Ectodermal cell (in vitro differentiated cells): ENCODE measurements at regions not wholly inside any gene's neighbourhood (a gene's known extent, or its start where the extent isn't known, plus 50 kb on each side); places are given as distances from the start of the nearest gene placed in this dataset.

Source experiments
- H3K27ac ChIP-seq: 2 replicates; pipeline ENCODE4 v1.7.0; 2013; ENCODE audit warnings: mild to moderate bottlenecking, low read depth, low read length; ENCODE audit not compliant: insufficient read depth, poor library complexity, severe bottlenecking
- H3K27me3 ChIP-seq: 2 replicates; pipeline ENCODE4 v1.7.0; 2013; ENCODE audit warnings: mild to moderate bottlenecking, low read length; ENCODE audit not compliant: insufficient read depth, control insufficient read depth, poor library complexity, severe bottlenecking
- H3K36me3 ChIP-seq: one replicate; pipeline ENCODE4 v1.7.0; 2013; ENCODE audit warnings: low read length; ENCODE audit not compliant: control insufficient read depth, insufficient read depth
- H3K4me1 ChIP-seq: one replicate; pipeline ENCODE4 v1.7.0; 2013; ENCODE audit warnings: low read length; ENCODE audit not compliant: control insufficient read depth, insufficient read depth
- H3K4me3 ChIP-seq: 2 replicates; pipeline ENCODE4 v1.7.0; 2013; ENCODE audit warnings: low read depth, low read length, control low read depth; ENCODE audit not compliant: insufficient read depth
- H3K9me3 ChIP-seq: 2 replicates; pipeline ENCODE4 v1.7.0; 2013; ENCODE audit warnings: mild to moderate bottlenecking, low read length, moderate library complexity; ENCODE audit not compliant: control insufficient read depth
- WGBS, 2 experiments: methylation state at CpG; one replicate each; pipeline ENCODE4 v1.1.7; 2013; ENCODE audit warnings: missing lambda C conversion rate in 2 of 2; 5-methylcytosine and 5-hydroxymethylcytosine counted together

DNA sequence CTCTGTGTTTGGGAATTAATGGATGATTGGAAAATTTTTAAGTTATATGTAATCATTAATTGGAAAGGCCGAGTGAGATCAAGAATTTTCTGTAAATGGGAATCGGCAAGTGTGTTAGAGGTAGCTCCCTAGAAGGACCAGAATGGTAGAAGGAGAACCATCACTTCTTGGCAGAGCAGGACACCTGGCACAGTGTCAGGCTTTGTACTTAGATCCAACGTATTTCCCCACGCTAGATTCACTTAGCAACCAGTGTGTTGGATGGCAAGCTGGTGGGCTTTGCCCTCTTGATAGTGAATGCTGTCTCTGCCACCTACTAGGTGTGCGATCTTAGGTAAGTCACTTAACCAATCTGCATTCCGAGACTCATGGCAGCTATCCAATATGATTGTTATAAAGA, 107.8 kb upstream of the ZNF438 start:
- 96 to 97% methylated on average over 5 to 6 of the region's 6 CpGs for WGBS, 2 experiments
- H3K27ac ChIP-seq = no peak overlapping the region
- H3K4me1 ChIP-seq = peaks cover 24% of the 10 kb centered on the region

GRCh38 chr10:31140716-31141115, 109.1 kb upstream of the ZNF438 start:
- H3K36me3 ChIP-seq = no peaks in the 10 kb centered on the region
- H3K4me1 ChIP-seq = peaks cover 12% of the 10 kb centered on the region
- no peaks in the 10 kb centered on the region for H3K27me3 ChIP-seq
- 92 to 94% methylated on average over 1 of the region's 1 CpG for WGBS, 2 experiments
- no peak overlapping the region for H3K27ac ChIP-seq
- H3K4me3 ChIP-seq = no peak overlapping the region
- no peaks in the 10 kb centered on the region for H3K9me3 ChIP-seq

More for the DNA sequence above, 107.8 kb upstream of the ZNF438 start:
- Histone ChIP-seq H3K9me3 (no peaks in the 10 kb centered on the region), H3K27me3 (no peaks in the 10 kb centered on the region), H3K36me3 (no peaks in the 10 kb centered on the region), H3K4me3 (no peak overlapping the region)

DNA sequence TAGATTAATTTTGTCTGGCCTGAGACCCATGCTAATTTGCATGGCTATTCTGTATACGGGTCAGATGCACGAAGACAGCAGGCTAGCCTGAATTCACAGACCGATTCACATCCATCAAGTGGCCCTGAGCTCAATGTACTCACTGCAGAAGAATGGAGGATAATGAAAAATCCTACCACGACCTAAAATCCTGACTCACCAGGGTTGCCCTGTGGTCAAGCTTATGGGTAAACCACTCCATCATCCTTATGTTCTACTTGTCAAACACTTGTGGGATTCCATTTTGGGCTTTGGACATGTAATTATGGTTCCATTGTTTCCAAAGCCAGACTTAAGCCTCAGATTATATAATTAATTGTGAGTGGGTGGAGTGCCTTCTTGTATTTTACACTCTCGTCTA, 110.4 kb upstream of the ZNF438 start:
- H3K27ac ChIP-seq = no peak overlapping the region
- H3K27me3 ChIP-seq = no peaks in the 10 kb centered on the region
- H3K36me3 ChIP-seq = no peaks in the 10 kb centered on the region
- H3K9me3 ChIP-seq = no peaks in the 10 kb centered on the region
- no peak overlapping the region for H3K4me3 ChIP-seq
- WGBS, 2 experiments = 74 to 82% methylated on average over 4 to 5 of the region's 5 CpGs
- peaks cover 12% of the 10 kb centered on the region for H3K4me1 ChIP-seq

GRCh38 chr10:31143331-31143935, 111.8 kb upstream of the ZNF438 start:
- WGBS, 2 experiments = 89% methylated on average over 5 of the region's 5 CpGs
- Histone ChIP-seq H3K4me1 (peaks cover 12% of the 10 kb centered on the region), H3K9me3 (no peaks in the 10 kb centered on the region), H3K4me3 (no peak overlapping the region), H3K27ac (peak overlapping the region; percentile 19), H3K36me3 (no peaks in the 10 kb centered on the region), H3K27me3 (no peaks in the 10 kb centered on the region)

- H3K36me3 ChIP-seq = no peaks in the 10 kb centered on the region
- no peak overlapping the region for H3K27ac ChIP-seq
- H3K27me3 ChIP-seq = no peaks in the 10 kb centered on the region
- H3K4me3 ChIP-seq = no peak overlapping the region
- 80 to 84% methylated on average over 5 of the region's 5 CpGs for WGBS, 2 experiments
- H3K9me3 ChIP-seq = no peaks in the 10 kb centered on the region
- peaks cover 8% of the 10 kb centered on the region for H3K4me1 ChIP-seq
These were observed 114.3 kb upstream of the ZNF438 start for GRCh38 chr10:31145986-31146385.

DNA sequence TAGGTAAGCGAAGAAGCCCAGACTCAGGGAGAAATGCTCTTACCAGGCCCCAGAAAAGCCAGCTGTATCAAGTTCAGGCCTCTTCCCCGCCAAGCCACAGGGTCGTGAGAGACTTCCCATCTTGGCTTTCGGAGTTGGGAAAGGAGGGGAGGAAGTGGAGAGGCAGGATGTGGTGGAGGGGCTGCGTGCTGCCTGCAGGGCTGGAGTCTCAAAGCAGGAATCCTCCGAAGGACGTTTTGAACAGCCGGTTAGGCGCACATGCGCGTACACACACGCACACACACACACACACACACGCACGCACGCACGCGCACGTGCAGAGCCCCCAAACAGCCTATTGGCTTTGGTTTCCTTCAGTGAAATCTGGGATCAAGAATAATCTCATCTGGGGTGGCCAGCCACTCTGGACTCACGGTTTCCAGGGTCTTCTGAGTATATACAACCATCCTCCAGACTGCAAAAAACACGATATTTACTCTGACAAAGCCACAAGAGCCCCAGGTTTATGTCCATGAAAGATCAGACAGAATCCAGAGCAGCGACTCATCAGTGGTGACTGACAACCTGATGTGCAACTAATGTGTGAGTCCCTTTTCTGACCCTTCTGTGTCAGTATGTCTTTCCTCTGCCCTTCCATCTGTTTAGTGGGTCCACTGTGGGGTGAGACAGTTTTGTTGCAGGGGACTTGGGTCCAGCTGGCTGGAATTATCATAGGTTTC, 115.0 kb upstream of the ZNF438 start:
- WGBS, 2 experiments = 78 to 80% methylated on average over 21 of the region's 21 CpGs
- Histone ChIP-seq H3K4me3 (no peak overlapping the region), H3K27ac (no peak overlapping the region), H3K9me3 (no peaks in the 10 kb centered on the region), H3K27me3 (no peaks in the 10 kb centered on the region), H3K4me1 (peaks cover 8% of the 10 kb centered on the region), H3K36me3 (no peaks in the 10 kb centered on the region)

- Histone ChIP-seq H3K9me3 (no peaks in the 10 kb centered on the region), H3K4me3 (no peak overlapping the region), H3K36me3 (no peaks in the 10 kb centered on the region), H3K4me1 (peaks cover 8% of the 10 kb centered on the region), H3K27me3 (no peaks in the 10 kb centered on the region), H3K27ac (no peak overlapping the region)
- 87 to 91% methylated on average over 2 of the region's 2 CpGs for WGBS, 2 experiments
These were observed 115.5 kb upstream of the ZNF438 start for GRCh38 chr10:31147210-31147608.

DNA sequence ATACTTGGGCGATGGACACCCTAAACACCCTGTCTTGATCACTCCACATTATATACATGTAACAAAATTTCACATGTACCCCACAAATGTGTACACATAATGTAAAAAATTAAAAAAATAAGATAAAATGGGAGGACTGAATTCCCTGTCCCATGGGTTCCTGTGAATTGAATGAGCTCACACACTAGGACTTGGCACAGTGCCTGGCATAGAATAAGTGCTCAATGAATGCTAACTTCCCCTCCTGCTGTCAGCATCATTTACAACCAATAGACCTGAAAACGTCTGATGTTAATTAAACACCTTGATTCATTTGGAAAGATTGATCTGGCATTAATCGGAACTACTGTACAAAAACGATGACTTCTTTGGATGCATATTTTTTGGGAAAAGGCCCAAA, 117.3 kb upstream of the ZNF438 start:
- whole genome bisulfite sequencing, 2 experiments = 90 to 91% methylated on average over 3 of the region's 4 CpGs
- Histone ChIP-seq H3K9me3 (no peaks in the 10 kb centered on the region), H3K27ac (no peak overlapping the region), H3K4me1 (peaks cover 4% of the 10 kb centered on the region), H3K36me3 (no peaks in the 10 kb centered on the region), H3K27me3 (no peaks in the 10 kb centered on the region), H3K4me3 (no peak overlapping the region)

- no peaks in the 10 kb centered on the region for H3K9me3 ChIP-seq
- H3K4me1 ChIP-seq = no peaks in the 10 kb centered on the region
- no peaks in the 10 kb centered on the region for H3K36me3 ChIP-seq
- no peak overlapping the region for H3K27ac ChIP-seq
- no peaks in the 10 kb centered on the region for H3K27me3 ChIP-seq
- 88 to 91% methylated on average over 8 of the region's 8 CpGs for WGBS, 2 experiments
- no peak overlapping the region for H3K4me3 ChIP-seq
These were observed 118.3 kb upstream of the ZNF438 start for GRCh38 chr10:31149835-31150512.

DNA sequence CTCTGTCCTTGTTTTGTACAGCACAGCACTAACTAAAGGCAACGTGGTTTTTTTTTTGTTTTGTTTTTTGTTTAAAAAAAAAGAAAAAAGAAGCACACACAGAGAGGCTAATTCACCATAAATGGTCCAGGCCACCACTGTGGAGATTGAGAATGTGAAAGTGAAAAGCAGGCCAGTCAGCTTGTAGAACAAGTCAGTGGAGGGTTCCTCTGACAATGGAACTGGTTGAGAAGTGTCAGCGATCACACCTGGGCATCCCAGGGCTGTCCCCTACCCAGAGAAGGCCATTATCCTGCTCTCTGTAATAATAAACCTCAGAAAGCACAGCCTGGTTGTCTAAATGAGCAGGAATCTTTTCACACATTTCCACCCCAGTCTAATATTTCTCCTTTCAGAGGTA, 119.6 kb upstream of the ZNF438 start:
- Histone ChIP-seq H3K4me1 (no peaks in the 10 kb centered on the region), H3K27me3 (no peaks in the 10 kb centered on the region), H3K36me3 (no peaks in the 10 kb centered on the region), H3K9me3 (no peaks in the 10 kb centered on the region), H3K27ac (no peak overlapping the region), H3K4me3 (no peak overlapping the region)
- 92 to 95% methylated on average over 2 of the region's 2 CpGs for WGBS, 2 experiments
